HepG2 (cell line): ENCODE measurements at regions not wholly inside any gene's neighbourhood (a gene's known extent, or its start where the extent isn't known, plus 50 kb on each side); places are given as distances from the start of the nearest gene placed in this dataset.

Experiments used
- ATAC-seq: fragments of 200-7000 bp; cut with Tn5 transposase; 3 replicates; pipeline ENCODE4 v1.9.1; 2020; ENCODE audit warnings: mild to moderate bottlenecking, moderate library complexity
- BruUV-seq: library from RNA; stranded (reverse); fragments of 400-500 nt; replicated peaks from 2 replicates; lab custom pipeline; 2021; lab: Mats Ljungman, UMichigan
- CTCF ChIA-PET: fragments of 300-600 bp; formaldehyde crosslinking; extraction: SDS; loops from one replicate; lab custom pipeline; 2021; ENCODE audit warnings: low total read pairs, inconsistent platforms, low intra/inter-chr PET ratio; lab: Yijun Ruan, JAX
- POLR2A ChIA-PET: fragments of 350-600 bp; sonication (Branson Sonifier 250); formaldehyde crosslinking; loops from one replicate; lab custom pipeline; 2020; ENCODE audit warnings: antibody characterized with exemption, inconsistent platforms; lab: Yijun Ruan, JAX
- DNase-seq: peaks from one replicate; pipeline ENCODE4 v3.0.0-alpha.2; 2015; ENCODE audit warnings: low spot score
- FAIRE-seq: peaks from 3 replicates; lab custom pipeline; 2011; peaks lifted over from hg19 to GRCh38; lab: Jason Lieb, UNC
- H2AFZ ChIP-seq: one replicate; pipeline ENCODE4 v1.6.1; 2011; ENCODE audit warnings: low read length, inconsistent platforms
- H3K27ac ChIP-seq: fragments of 300-600 bp; 3 replicates; pipeline ENCODE4 v1.8.0; 2011; ENCODE audit warnings: mixed run types, mild to moderate bottlenecking, mixed read lengths, low read length, inconsistent platforms; ENCODE audit not compliant: insufficient read depth; ENCODE audit errors: extremely low read length
- H3K27me3 ChIP-seq, 2 experiments: fragments of 200-600 bp in 1 of 2; 2 replicates in 1 of 2; 3 replicates in 1 of 2; pipeline versions ENCODE4 v1.6.0 to v1.8.0; 2011; ENCODE audit warnings: low read length in 2 of 2, mild to moderate bottlenecking in 2 of 2, moderate library complexity in 2 of 2, inconsistent platforms in 1 of 2; ENCODE audit not compliant: insufficient read depth in 2 of 2, control insufficient read depth in 1 of 2
- H3K36me3 ChIP-seq, 2 experiments: fragments of 200-600 bp in 1 of 2; replicated peaks in 1 of 2; 2 replicates in 1 of 2; 3 replicates in 1 of 2; pipeline versions ENCODE4 v1.5.1 to v1.8.0; 2011; ENCODE audit warnings: low read length in 2 of 2, inconsistent platforms in 1 of 2; ENCODE audit not compliant: insufficient read depth in 2 of 2, control insufficient read depth in 1 of 2
- H3K4me1 ChIP-seq: 2 replicates; pipeline ENCODE4 v1.5.1; 2012; ENCODE audit warnings: low read length, inconsistent platforms; ENCODE audit not compliant: insufficient read depth
- H3K4me2 ChIP-seq: 2 replicates; pipeline ENCODE4 v1.6.0; 2011; ENCODE audit warnings: low read depth, low read length, inconsistent platforms
- H3K4me3 ChIP-seq, 3 experiments: fragments of 200-600 bp in 1 of 3; sonication (generic), shearing (Covaris generic) in 1 of 3; replicated peaks in 1 of 3; 2 replicates each; pipeline ENCODE4 v1.5.1; 2011 to 2016; ENCODE audit warnings: low read length in 3 of 3, inconsistent platforms in 2 of 3, low read depth in 2 of 3, mild to moderate bottlenecking in 2 of 3, control low read depth in 1 of 3, mixed read lengths in 1 of 3; ENCODE audit not compliant: insufficient read depth in 1 of 3
- H3K79me2 ChIP-seq: one replicate; pipeline ENCODE4 v1.6.1; 2011; ENCODE audit warnings: low read length, inconsistent platforms; ENCODE audit not compliant: insufficient read depth
- H3K9ac ChIP-seq: 2 replicates; pipeline ENCODE4 v1.6.0; 2011; ENCODE audit warnings: mild to moderate bottlenecking, low read depth, low read length, inconsistent platforms; ENCODE audit not compliant: insufficient read depth
- H3K9me3 ChIP-seq: 2 replicates; pipeline ENCODE4 v1.5.1; 2012; ENCODE audit warnings: mild to moderate bottlenecking, low read length
- H4K20me1 ChIP-seq: 2 replicates; pipeline ENCODE4 v1.6.0; 2011; ENCODE audit warnings: inconsistent platforms, mild to moderate bottlenecking, low read length, moderate library complexity; ENCODE audit not compliant: insufficient read depth
- ARID2 ChIP-seq: sonication (generic); formaldehyde crosslinking; IDR thresholded peaks from 2 replicates; pipeline ENCODE4 v1.8.1; 2022; ENCODE audit warnings: mild to moderate bottlenecking, missing genetic modification reagents, borderline replicate concordance
- GTF3A ChIP-seq: sonication (generic); formaldehyde crosslinking; conservative IDR thresholded peaks from 2 replicates; pipeline ENCODE4 v1.4.0; 2020; ENCODE audit warnings: mild to moderate bottlenecking, missing genetic modification reagents
- HDAC2 ChIP-seq: sonication (generic); formaldehyde crosslinking; IDR thresholded peaks from 2 replicates; pipeline ENCODE4 v1.4.0; 2020; ENCODE audit warnings: missing genetic modification reagents
- JUN ChIP-seq: sonication (generic); formaldehyde crosslinking; IDR thresholded peaks from 2 replicates; pipeline ENCODE4 v1.4.0; 2020; ENCODE audit warnings: mild to moderate bottlenecking, missing genetic modification reagents
- KAT2B ChIP-seq: fragments of 150-350 bp; IDR thresholded peaks from 2 replicates; pipeline ENCODE4 v1.6.1; 2014; ENCODE audit warnings: low read depth, low read length, borderline replicate concordance
- KAT7 ChIP-seq: IDR thresholded peaks from 2 replicates; pipeline ENCODE4 v1.6.1; 2018; ENCODE audit warnings: borderline replicate concordance, missing compliant biosample characterization
- KLF6 ChIP-seq: IDR thresholded peaks from 2 replicates; pipeline ENCODE4 v1.8.0; 2016; ENCODE audit warnings: missing biosample characterization, missing genetic modification reagents
- MAFF ChIP-seq: IDR thresholded peaks from 2 replicates; pipeline ENCODE4 v1.6.1; 2011; ENCODE audit warnings: low read depth, low read length, improper control_type of control experiment
- NFYC ChIP-seq: IDR thresholded peaks from 2 replicates; pipeline ENCODE4 v1.6.1; 2016; ENCODE audit warnings: missing genetic modification reagents, missing compliant biosample characterization
- SCMH1 ChIP-seq: sonication (generic); formaldehyde crosslinking; IDR thresholded peaks from 2 replicates; pipeline ENCODE4 v1.9.0; 2021; ENCODE audit warnings: missing genetic modification reagents, mild to moderate bottlenecking, borderline replicate concordance
- SP1 ChIP-seq, 2 experiments: fragments of 450-650 bp in 1 of 2; sonication (generic) in 1 of 2; formaldehyde crosslinking in 1 of 2; IDR thresholded peaks; 2 replicates each; pipeline versions ENCODE4 v1.4.0 to v1.6.1; 2016 to 2020; ENCODE audit warnings: missing genetic modification reagents in 1 of 2
- TAF1 ChIP-seq: sonication (generic); formaldehyde crosslinking; IDR thresholded peaks from 2 replicates; pipeline ENCODE4 v1.4.0; 2020; ENCODE audit warnings: missing genetic modification reagents
- TOPORS ChIP-seq: sonication (generic); formaldehyde crosslinking; IDR thresholded peaks from 2 replicates; pipeline ENCODE4 v1.8.0; 2023; ENCODE audit warnings: mild to moderate bottlenecking, missing genetic modification reagents
- ZFAT ChIP-seq: sonication (generic); formaldehyde crosslinking; conservative IDR thresholded peaks from 2 replicates; pipeline ENCODE4 v1.8.1; 2023; ENCODE audit warnings: missing genetic modification reagents, inconsistent platforms
- ZFP90 ChIP-seq: sonication (generic); formaldehyde crosslinking; IDR thresholded peaks from 2 replicates; pipeline ENCODE4 v1.8.0; 2022; ENCODE audit warnings: missing genetic modification reagents, mild to moderate bottlenecking, inconsistent platforms, borderline replicate concordance
- ZFYVE20 ChIP-seq: sonication (generic); formaldehyde crosslinking; IDR thresholded peaks from 2 replicates; pipeline ENCODE4 v1.8.0; 2023; ENCODE audit warnings: low read depth, mild to moderate bottlenecking, moderate library complexity, missing genetic modification reagents, borderline replicate concordance
- ZNF607 ChIP-seq: sonication (generic); formaldehyde crosslinking; IDR thresholded peaks from 2 replicates; pipeline ENCODE4 v1.5.1; 2020; ENCODE audit warnings: missing genetic modification reagents, mild to moderate bottlenecking, borderline replicate concordance
- ZNF709 ChIP-seq: sonication (generic); formaldehyde crosslinking; IDR thresholded peaks from 2 replicates; pipeline ENCODE4 v1.5.0; 2020; ENCODE audit warnings: mild to moderate bottlenecking, missing genetic modification reagents
- WGBS: methylation state at CpG from one replicate; pipeline ENCODE4 v1.1.6; 2017; ENCODE audit warnings: low lambda C conversion rate; 5-methylcytosine and 5-hydroxymethylcytosine counted together
- in situ Hi-C: cut with HindIII; loops from 2 replicates; pipeline ENCODE4 v1.10.0; 2017; ENCODE audit warnings: low pct_unique_long_range_greater_than_20kb; ENCODE audit not compliant: extremely low pct_ligation_motif_present
- intact Hi-C: fragments of 100-400 bp; cut with micrococcal nuclease; formaldehyde crosslinking; loops from one replicate; pipeline ENCODE4 v1.10.0; 2022; ENCODE audit not compliant: unreplicated experiment
- TF ChIP-seq, protein P1 (sequence below): sonication (generic); formaldehyde crosslinking; IDR thresholded peaks from 2 replicates; pipeline ENCODE4 v1.8.1; 2023; ENCODE audit warnings: missing genetic modification reagents, inconsistent platforms, borderline replicate concordance
- TF ChIP-seq, protein P2 (sequence below): IDR thresholded peaks from 2 replicates; pipeline ENCODE4 v1.6.1; 2016

DNA sequence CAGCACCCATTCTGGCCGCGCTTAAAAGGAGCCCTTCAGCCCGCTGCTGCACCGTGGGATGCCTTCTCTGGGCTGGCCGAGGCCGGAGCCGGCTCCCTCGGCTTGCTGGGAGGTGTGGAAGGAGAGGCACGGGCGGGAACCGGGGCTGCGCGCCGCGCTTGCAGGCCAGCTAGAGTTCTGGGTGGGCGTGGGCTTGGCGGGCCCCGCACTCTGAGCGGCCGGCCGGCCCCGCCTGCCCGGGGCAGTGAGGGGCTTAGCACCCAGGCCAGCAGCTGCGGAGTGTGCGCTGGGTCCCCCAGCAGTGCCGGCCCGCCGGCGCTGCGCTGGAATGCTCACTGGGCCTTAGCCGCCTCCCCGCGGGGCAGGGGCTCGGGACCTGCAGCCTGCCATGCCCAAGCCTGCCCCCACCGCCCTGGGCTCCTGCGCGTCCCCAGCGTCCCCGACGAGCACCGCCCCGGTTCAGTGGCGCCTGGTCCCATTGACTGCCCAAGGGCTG lies 111.3 kb downstream of the PCDH18 start:
- ATAC-seq = no peak
- no peak for TF ChIP-seq ZFYVE20
- TF ChIP-seq GTF3A (CRISPR knock-in tag) = no peak
- no peak for TF ChIP-seq KAT2B
- no peak for TF ChIP-seq ZFAT (CRISPR knock-in tag)
- TF ChIP-seq ZNF709 (CRISPR knock-in tag) = no peak
- no peak for TF ChIP-seq SP1 (IDR thresholded peaks at IDR 0.05)
- TF ChIP-seq SP1 (CRISPR knock-in tag; IDR thresholded peaks at IDR 0.05) = no peak
- TF ChIP-seq TAF1 = no peak
- TF ChIP-seq TOPORS (CRISPR knock-in tag) = no peak
- no peak for TF ChIP-seq ARID2
- TF ChIP-seq MAFF = no peak
- TF ChIP-seq SCMH1 (CRISPR knock-in tag) = no peak
- no peak for TF ChIP-seq HDAC2
- TF ChIP-seq ZNF607 (CRISPR knock-in tag) = no peak
- TF ChIP-seq KLF6 (CRISPR knock-in tag) = no peak
- no peak for TF ChIP-seq NFYC (CRISPR knock-in tag)
- TF ChIP-seq, protein P1, sequence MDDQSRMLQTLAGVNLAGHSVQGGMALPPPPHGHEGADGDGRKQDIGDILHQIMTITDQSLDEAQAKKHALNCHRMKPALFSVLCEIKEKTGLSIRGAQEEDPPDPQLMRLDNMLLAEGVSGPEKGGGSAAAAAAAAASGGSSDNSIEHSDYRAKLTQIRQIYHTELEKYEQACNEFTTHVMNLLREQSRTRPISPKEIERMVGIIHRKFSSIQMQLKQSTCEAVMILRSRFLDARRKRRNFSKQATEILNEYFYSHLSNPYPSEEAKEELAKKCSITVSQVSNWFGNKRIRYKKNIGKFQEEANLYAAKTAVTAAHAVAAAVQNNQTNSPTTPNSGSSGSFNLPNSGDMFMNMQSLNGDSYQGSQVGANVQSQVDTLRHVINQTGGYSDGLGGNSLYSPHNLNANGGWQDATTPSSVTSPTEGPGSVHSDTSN (CRISPR knock-in tag) = no peak
- TF ChIP-seq, protein P2, sequence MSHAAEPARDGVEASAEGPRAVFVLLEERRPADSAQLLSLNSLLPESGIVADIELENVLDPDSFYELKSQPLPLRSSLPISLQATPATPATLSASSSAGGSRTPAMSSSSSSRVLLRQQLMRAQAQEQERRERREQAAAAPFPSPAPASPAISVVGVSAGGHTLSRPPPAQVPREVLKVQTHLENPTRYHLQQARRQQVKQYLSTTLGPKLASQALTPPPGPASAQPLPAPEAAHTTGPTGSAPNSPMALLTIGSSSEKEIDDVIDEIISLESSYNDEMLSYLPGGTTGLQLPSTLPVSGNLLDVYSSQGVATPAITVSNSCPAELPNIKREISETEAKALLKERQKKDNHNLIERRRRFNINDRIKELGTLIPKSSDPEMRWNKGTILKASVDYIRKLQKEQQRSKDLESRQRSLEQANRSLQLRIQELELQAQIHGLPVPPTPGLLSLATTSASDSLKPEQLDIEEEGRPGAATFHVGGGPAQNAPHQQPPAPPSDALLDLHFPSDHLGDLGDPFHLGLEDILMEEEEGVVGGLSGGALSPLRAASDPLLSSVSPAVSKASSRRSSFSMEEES (CRISPR knock-in tag) = no peak
- TF ChIP-seq ZFP90 (CRISPR knock-in tag) = no peak
- no peak for TF ChIP-seq JUN
- no peak for TF ChIP-seq KAT7 (CRISPR knock-in tag)
- Histone ChIP-seq H3K9ac (no peak overlapping the region), H3K79me2 (no peaks in the 10 kb centered on the region), H3K4me3 (no peak overlapping the region), H3K4me2 (no peak overlapping the region), H3K4me1 (no peaks in the 10 kb centered on the region), H3K36me3 (no peaks in the 10 kb centered on the region), H4K20me1 (no peaks in the 10 kb centered on the region), H3K27ac (no peak overlapping the region), H3K9me3 (no peaks in the 10 kb centered on the region), H3K27me3 (no peaks in the 10 kb centered on the region), H2AFZ (no peak overlapping the region)
- no peak for DNase-seq
- intact Hi-C loops = no loop called here
- no TSS peak for BruUV-seq
- 72% methylated on average over 31 of the region's 43 CpGs for WGBS
- in situ Hi-C loops = no loop called here
- no peak for FAIRE-seq
- POLR2A ChIA-PET = no interaction called here
- CTCF ChIA-PET = no interaction called here
